ENCODE measurements at regions not wholly inside any gene's neighbourhood (a gene's known extent, or its start where the extent isn't known, plus 50 kb on each side); places are given as distances from the start of the nearest gene placed in this dataset.

- TF ChIP-seq EZH2phosphoT487 (IDR thresholded peaks at IDR 0.05; ENCODE audit: unreplicated experiment) (no peak), POLR2AphosphoS5 (IDR thresholded peaks at IDR 0.05; ENCODE audit: low read depth) (no peak), CTCF (conservative IDR thresholded peaks at IDR 0.05; ENCODE audit: low read depth in 2 of 2) (no peak), ETS1 (IDR thresholded peaks at IDR 0.05) (no peak)
These were observed 387.3 kb downstream of the HINT1 start (continued) for GRCh38 chr5:130777794-130778193.

GRCh38 chr5:130773813-130774212 is 391.2 kb downstream of the HINT1 start:
- H3K27me3 Mint-ChIP-seq (ENCODE audit: insufficient read depth, low read depth, poor library complexity), result no peaks in the 10 kb centered on the region
- no peaks in the 10 kb centered on the region for H3K36me3 ChIP-seq (ENCODE audit: insufficient read depth)
- no peak overlapping the region for H3K27ac ChIP-seq (ENCODE audit: low read depth)
- no peak overlapping the region for H3K4me2 ChIP-seq
- H3K27ac Mint-ChIP-seq, result no peak overlapping the region
- ATAC-seq, result no peak
- no peaks in the 10 kb centered on the region for H3K9me2 ChIP-seq (ENCODE audit: insufficient read depth)
- no peaks in the 10 kb centered on the region for H3K4me1 ChIP-seq (ENCODE audit: insufficient read depth)
- H3K9me3 Mint-ChIP-seq, result no peaks in the 10 kb centered on the region
- H3K4me1 Mint-ChIP-seq, result no peaks in the 10 kb centered on the region
- no peaks in the 10 kb centered on the region for H3K27me3 ChIP-seq (ENCODE audit: insufficient read depth)
- H3K4me3 Mint-ChIP-seq, result no peak overlapping the region
- no peaks in the 10 kb centered on the region for H3K36me3 Mint-ChIP-seq (ENCODE audit: low read depth)
- H3K4me3 ChIP-seq, result no peak overlapping the region
- no peak for DNase-seq (ENCODE audit: low spot score)
- H2AFZ ChIP-seq, result no peak overlapping the region
- no peaks in the 10 kb centered on the region for H3K79me2 ChIP-seq (replicated peaks; ENCODE audit: insufficient read depth)
- no peaks in the 10 kb centered on the region for H3F3A ChIP-seq (replicated peaks; ENCODE audit: low read depth)
- no peaks in the 10 kb centered on the region for H4K20me1 ChIP-seq (replicated peaks; ENCODE audit: insufficient read depth)
- TF ChIP-seq ETS1 (IDR thresholded peaks at IDR 0.05) (no peak), REST (IDR thresholded peaks at IDR 0.05; ENCODE audit: unreplicated experiment) (no peak), EZH2 (IDR thresholded peaks at IDR 0.05; ENCODE audit: low read depth, unreplicated experiment) (no peak), STAT1 (IDR thresholded peaks at IDR 0.05; ENCODE audit: unreplicated experiment) (no peak), NANOG (IDR thresholded peaks at IDR 0.05; ENCODE audit: borderline replicate concordance) (no peak), POLR2AphosphoS5 (IDR thresholded peaks at IDR 0.05; ENCODE audit: low read depth) (no peak), ZNF331 (CRISPR knock-in tag; IDR thresholded peaks at IDR 0.05; ENCODE audit: low read depth) (no peak), EZH2phosphoT487 (IDR thresholded peaks at IDR 0.05; ENCODE audit: unreplicated experiment) (no peak), CTCF (conservative IDR thresholded peaks at IDR 0.05; ENCODE audit: low read depth in 2 of 2) (no peak), ZNF114 (CRISPR knock-in tag; IDR thresholded peaks at IDR 0.05) (no peak), JUNB (IDR thresholded peaks at IDR 0.05; ENCODE audit: unreplicated experiment) (no peak)

Data from GM23338 (cell line).